Ishikawa (cell line): ENCODE measurements at regions not wholly inside any gene's neighbourhood (a gene's known extent, or its start where the extent isn't known, plus 50 kb on each side); places are given as distances from the start of the nearest gene placed in this dataset.

Source experiments
- CEBPB ChIP-seq: IDR thresholded peaks from 2 replicates; pipeline ENCODE4 v1.6.1; 2012
- CREB1 ChIP-seq: IDR thresholded peaks from 2 replicates; pipeline ENCODE4 v1.6.1; 2012; ENCODE audit warnings: low read depth
- EGR1 ChIP-seq: IDR thresholded peaks from 2 replicates; pipeline ENCODE4 v1.6.1; 2012
- EP300 ChIP-seq: IDR thresholded peaks from 2 replicates; pipeline ENCODE4 v1.6.1; 2012; ENCODE audit warnings: borderline replicate concordance
- MAX ChIP-seq: IDR thresholded peaks from 2 replicates; pipeline ENCODE4 v1.6.1; 2012
- NFIC ChIP-seq: IDR thresholded peaks from 2 replicates; pipeline ENCODE4 v1.6.1; 2012
- RAD21 ChIP-seq: IDR thresholded peaks from 2 replicates; pipeline ENCODE4 v1.6.1; 2012; ENCODE audit warnings: low read depth
- REST ChIP-seq: IDR thresholded peaks from 2 replicates; pipeline ENCODE4 v1.6.1; 2012; ENCODE audit warnings: low read depth, mild to moderate bottlenecking
- TAF1 ChIP-seq: IDR thresholded peaks from 2 replicates; pipeline ENCODE4 v1.6.1; 2012; ENCODE audit warnings: low read depth, mild to moderate bottlenecking
- ZBTB7A ChIP-seq: IDR thresholded peaks from 2 replicates; pipeline ENCODE4 v1.6.1; 2012; ENCODE audit warnings: low read depth

GRCh38 chr1:193309936-193310475 lies 123.6 kb upstream of the B3GALT2 start:
- no peak for TF ChIP-seq CEBPB
- no peak for TF ChIP-seq EP300
- TF ChIP-seq ZBTB7A = no peak
- TF ChIP-seq TAF1 = no peak
- no peak for TF ChIP-seq NFIC
- TF ChIP-seq REST = no peak
- no peak for TF ChIP-seq EGR1
- no peak for TF ChIP-seq MAX
- no peak for TF ChIP-seq RAD21
- no peak for TF ChIP-seq CREB1
